ENCODE measurements at regions not wholly inside any gene's neighbourhood (a gene's known extent, or its start where the extent isn't known, plus 50 kb on each side); places are given as distances from the start of the nearest gene placed in this dataset.

GRCh38 chr2:144333143-144333555, 186.8 kb downstream of the ZEB2 start:
- TF ChIP-seq OSR1 (CRISPR knock-in tag; IDR thresholded peaks at IDR 0.05) (no peak), CREB5 (CRISPR knock-in tag; IDR thresholded peaks at IDR 0.05; ENCODE audit: low read depth) (no peak), PATZ1 (CRISPR knock-in tag; IDR thresholded peaks at IDR 0.05; ENCODE audit: borderline replicate concordance) (no peak), CSRNP3 (CRISPR knock-in tag; IDR thresholded peaks at IDR 0.05) (no peak), RARB (CRISPR knock-in tag; IDR thresholded peaks at IDR 0.05) (no peak)
